NCI-H510A treated with DMSO at 0.1 percent for 48 hours (cell line): ENCODE measurements at regions not wholly inside any gene's neighbourhood (a gene's known extent, or its start where the extent isn't known, plus 50 kb on each side); places are given as distances from the start of the nearest gene placed in this dataset.

Experiments used
- DNase-seq: peaks from one replicate; lab custom pipeline; 2025; lab: John Stamatoyannopoulos, UW

DNA sequence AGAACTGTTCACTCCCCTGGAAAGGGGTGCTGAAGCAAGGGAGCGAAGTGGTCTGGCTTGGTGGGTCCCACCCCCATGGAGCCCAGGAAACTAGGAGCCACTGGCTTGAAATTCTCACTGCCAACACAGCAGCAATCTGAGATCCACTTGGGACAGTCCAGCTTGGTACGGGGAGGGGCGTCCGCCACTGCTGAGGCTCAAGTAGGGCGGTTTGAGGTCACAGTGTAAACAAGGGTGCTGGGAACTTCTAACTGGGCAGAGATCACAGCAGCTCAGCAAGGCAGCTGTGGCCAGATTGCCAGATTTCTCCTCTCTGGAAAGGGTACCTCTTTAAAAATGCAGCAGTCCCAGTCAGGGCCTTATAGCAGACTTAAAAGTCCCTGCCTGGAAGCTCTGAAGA, 53.9 kb upstream of the GALNTL6 start:
- DNase-seq, result peak; percentile 36

DNA sequence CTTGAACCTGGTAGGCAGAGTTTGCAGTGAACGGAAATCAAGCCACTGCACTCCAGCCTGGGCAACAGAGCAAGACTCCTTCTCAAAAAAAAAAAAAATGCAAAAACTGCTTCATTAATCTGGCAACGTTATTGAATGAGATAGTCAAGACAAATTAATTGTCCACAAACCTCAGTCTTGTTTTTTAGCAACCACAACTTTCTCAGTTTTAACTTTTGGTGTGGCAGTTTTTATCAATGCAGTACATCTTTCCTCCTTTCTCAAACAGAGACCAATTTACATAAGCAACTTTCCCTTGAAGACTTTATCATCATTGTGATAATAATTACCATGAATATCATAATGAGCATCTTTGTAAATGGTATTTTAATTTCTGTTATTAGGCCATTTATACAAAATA, 61.7 kb upstream of the GALNTL6 start:
- DNase-seq, result no peak

DNA sequence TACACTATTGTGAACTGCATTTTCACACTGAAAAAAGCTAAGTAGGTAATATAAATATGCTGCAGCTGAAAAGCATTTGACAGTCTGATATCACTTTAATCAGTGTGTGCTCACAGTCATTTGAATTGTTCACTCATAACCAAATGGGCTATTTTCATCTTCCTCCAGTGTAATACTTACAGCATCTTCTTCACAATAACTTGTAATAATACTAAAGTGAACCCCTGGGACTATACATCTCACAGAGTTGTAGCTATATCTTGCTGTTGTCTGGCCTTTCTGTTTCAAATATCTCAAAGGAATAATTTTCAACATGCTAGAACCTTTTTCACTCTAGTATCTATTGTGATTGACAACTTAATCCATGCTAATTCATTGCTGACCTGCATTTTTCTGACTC, 66.8 kb upstream of the GALNTL6 start:
- DNase-seq, result no peak

DNA sequence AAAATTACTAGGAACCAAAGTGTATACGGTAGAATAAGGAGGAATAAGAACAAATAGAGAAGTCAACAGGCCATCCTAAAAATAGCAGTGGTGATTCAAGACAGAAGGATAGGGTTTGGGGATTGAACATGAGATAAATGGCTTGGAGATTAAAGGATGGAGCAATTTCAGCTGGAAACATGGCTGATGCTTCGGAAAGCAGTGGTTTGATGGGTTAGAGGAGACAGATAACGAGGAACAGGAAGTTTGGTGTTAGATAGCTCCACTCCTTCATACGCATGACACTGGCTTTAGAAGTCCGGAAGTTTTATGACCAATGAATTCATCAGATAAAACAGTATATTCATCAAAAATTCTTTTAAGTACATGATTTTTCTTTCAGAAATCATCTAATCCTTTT, 70.8 kb upstream of the GALNTL6 start:
- no peak for DNase-seq

DNA sequence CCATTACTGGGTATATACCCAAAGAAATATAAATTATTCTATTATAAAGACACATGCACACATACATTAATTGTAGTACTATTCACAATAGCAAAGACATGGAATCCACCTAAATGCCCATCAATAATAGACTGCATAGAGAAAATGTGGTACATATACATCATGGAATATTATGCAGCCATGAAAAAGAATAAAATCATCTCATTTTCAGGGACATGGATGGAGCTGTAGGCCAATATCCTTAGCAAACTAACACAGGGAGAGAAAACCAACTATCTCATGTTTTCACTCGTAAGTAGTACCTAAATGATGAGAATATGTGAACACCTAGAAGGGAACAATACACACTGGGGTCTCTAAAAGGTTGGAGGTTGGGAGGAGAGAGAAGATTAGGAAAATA, 86.0 kb upstream of the GALNTL6 start:
- DNase-seq, result no peak

DNA sequence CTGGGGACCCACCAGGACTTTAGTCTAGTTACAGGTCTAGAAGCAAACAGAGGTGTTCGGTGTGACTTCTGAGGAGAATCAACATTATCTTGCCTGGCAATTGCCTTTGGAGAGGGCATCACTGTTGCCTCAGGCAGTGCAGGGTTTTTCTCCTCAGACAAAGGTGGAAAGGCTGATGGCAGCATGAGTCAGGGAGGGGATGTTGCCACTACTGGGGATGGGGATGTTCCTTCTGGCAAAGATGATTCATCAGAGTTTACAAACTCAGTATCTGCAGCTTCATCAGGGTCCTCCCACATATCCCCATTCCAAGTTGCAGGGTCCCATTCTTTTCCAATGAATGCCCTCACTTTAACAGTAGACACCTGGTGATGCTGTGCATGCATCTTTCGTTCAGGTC, 91.3 kb upstream of the GALNTL6 start:
- DNase-seq, result no peak

DNA sequence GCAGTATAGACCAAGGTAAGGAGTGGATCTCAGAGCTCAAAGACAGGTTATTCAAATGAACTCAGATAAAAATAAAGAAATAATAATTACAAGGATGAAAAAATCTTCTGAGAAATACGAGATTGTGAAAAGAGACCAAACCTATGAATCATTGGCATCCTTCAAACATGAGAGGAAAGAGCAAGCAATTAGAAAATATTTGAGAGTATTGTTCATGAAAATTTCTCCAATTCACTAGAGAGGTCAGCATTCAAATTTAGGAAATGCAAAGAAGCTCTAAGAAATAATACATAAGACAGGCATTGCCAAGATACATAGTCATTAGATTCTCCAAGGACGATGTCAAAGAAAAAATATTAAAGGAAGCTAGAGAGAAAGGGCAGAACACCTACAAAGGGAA, 93.5 kb upstream of the GALNTL6 start:
- no peak for DNase-seq

DNA sequence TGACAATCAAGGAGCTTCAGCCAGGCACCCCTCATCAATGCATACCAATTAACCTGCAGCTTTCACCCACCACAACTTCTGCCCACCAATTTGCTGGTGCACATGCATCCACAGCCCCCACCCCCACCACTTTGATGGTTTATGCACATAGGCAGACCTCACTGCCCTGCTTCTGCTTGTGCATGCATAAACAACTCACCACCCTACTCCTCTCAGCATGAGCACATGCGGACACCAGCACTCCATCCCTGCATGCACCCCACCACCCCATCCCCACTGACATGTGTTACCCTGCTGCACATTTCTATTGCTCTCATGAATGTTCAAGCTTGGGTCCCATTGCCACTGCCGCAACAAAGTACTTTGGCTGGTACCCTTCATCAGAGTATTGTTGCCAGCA, 94.5 kb upstream of the GALNTL6 start:
- no peak for DNase-seq

DNA sequence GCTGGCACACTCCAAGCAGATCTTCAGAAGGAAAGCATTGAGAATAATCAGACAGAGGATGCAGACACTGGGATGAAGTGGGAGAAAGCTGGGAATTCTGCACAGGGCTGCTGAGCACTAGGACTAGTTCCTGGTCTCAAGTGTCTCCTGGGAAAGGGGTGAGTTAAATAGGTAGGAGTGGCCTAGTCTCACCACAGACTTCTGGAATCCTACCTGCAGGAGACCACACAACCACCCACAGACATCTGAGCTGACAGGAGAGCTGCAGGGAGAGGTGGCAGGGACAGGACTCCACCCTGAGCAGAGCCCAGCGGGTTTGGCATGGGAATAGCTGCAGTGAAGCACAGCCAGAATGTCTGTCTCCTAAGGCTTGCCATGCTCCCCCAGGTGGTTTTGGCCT, 95.1 kb upstream of the GALNTL6 start:
- DNase-seq, result no peak

DNA sequence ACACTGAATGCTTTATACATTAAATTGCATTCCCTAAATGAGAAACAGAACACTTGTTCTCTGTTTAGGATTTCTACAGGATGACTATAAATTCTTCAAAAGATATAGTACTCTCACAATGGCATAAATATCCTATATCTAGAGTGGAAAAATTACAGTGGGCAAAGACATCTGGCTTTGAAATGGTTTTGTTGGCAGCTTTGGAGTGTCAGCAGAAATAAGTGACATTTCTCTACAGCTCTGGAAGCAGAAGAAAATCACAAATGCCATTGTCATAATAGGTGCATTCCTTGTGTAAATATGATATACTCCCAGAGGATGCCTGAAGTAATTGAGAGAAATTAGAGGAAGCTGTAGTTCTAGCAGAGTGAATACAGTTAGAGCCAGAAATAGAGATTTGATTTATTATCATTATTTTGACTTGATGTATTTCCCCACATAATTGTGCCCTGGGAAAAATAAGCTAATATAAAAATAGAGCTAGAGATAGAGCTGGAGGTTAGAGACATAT, 95.9 kb upstream of the GALNTL6 start:
- DNase-seq, result no peak

DNA sequence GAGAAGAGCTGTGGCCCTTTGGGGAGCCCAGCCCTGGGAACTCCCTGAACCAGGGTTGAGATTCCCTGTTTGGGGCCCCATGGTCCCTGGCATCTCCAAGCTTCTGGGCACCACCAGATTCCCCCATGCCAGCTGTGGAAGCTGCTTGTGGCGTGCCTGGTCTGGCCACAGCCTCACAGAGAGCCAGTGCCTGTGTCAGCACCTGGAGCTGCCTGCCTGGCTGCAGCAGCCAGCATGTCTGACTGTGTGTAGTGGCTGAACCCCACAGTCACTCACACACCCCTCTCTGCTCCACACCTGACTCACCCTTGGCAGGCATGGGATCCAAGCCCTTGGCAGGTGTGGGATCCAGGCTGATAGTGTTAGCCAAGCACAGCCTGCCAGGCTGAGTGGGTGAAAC, 97.2 kb upstream of the GALNTL6 start:
- no peak for DNase-seq

DNA sequence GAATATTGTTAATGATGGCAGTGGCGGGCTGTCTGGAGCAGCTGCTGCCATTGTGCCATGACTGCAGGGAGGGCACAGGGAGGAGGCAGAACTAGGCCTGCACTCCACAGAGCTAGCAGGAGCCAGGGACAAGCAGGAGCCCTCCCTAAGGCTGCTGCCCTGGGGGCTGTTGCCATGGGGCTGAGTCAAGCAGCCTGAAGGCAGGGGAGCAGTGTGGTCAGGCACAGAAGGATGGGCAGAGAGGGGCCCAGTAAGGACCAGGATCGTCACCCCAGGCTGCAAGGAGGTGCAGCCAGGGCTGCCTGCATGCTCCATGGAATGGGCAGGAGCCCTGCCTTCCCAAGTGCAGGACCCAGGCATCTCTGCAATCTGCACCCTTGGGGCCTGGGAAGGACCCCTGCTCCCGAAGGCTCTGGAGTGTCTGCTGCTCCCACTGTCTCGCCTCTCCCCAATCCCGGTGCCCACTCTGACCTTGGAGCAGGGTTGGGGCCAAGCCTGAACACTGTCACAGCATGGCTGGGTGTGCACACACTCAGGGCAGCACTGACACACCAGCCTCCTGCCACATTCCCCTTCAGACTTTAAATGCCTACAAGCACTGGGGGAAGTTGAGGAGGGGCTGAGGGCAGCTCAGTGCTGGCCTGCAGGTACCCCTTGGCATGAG, 98.3 kb upstream of the GALNTL6 start:
- no peak for DNase-seq

DNA sequence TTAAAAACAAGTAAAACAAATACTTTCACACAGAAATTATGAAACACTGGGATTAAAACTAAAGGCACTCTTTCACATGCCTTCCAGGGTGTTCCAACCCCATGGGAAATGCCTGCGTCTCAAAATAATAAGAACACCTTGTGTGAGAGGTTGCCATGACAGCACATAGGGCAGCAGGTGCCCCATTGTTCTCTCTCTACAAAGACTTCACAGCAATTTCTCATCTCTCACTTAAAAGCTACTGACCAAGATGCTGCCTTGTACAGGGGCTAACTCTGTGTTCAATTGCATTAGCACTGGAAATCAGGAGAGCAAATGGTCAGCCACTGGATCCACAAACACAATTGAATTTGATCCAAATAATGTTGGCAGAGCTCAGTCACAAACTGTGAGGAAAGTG, 102.5 kb upstream of the GALNTL6 start:
- DNase-seq, result peak; percentile 8

DNA sequence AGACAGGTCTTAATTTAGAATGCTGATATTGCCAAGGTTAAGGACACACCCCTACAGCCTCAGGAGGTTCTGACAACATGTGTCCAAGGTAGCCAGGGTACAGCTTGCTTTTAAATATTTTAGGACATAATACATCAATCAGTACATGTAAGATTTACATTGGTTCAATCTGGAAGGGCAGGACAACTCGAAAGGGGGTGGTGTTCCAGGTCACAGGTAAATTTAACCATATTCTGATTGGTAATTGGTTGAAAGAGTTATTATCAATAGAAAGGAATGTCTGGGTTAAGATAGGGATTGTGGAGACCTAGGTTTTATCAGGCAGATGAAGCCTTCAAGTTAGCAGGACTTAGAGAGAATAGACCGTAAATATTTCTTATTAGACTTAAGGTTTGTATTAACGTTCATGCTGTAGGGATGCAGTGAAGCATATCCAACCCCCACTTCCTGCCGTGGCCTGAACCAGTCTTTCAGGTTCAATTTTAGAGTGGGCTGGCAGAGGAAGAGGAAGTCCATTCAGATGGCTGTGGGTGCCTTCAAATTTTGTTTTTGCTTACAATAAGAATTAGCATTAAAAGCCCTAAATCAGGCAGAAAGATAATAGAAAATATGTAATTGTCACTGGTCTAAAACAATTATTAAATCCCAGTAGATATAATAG, 136.5 kb upstream of the GALNTL6 start:
- peak; percentile 17 for DNase-seq

DNA sequence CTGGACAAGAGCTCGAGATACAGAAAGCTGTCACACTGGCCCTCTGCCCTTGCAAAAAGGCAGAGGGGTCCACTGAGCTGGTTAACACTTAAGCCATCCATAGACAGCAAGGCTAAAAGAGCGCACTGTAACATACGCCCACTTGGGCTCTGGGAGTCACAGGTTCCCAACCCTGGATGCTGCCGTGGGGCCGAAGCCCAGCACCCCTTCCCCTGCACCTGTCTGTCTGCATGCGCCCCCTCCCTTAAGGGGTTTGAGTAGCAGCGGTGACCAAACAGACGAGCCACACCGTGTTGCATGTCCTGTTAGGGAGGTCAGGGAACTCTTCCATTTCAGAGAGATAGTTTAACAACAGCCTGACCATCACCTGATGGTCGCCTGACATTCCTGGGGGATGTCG, 138.4 kb upstream of the GALNTL6 start:
- DNase-seq, result no peak

DNA sequence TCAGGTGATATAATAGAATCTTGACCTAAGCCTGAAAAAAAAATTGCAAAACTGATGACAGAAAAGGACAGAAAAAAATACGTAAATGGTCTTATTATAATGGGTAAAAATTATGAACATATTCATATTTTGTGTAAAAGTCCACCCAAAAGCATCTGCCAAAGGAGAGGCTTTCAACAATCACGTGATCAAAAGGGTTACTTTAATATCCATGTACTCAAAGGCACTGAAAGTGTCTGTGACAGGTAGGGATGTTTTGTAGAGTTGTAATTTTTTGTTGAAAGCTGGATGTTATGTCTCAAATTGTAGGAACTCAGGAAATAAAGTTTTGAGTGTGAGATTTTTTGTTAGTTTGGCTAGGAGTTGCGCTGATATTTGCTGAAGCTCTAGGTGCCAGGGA, 144.8 kb upstream of the GALNTL6 start:
- DNase-seq, result no peak

DNA sequence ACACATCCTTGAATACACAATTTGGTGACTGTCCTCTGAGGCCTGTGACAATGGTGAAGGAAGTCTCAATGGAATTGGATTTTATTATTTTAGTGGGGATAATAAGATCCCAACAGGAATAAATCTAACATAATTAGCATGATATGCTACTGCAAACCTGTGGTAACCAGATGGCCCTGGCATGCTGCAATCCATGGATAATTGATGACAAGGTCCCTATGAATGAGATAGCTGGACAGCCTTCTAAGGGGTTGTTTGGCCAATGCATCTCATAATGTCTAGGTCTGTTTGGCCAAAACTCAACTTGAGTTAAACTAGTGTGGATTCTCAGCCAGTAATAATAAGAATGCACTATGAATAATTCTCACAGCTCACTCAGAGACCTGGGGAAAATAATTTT, 145.3 kb upstream of the GALNTL6 start:
- no peak for DNase-seq

DNA sequence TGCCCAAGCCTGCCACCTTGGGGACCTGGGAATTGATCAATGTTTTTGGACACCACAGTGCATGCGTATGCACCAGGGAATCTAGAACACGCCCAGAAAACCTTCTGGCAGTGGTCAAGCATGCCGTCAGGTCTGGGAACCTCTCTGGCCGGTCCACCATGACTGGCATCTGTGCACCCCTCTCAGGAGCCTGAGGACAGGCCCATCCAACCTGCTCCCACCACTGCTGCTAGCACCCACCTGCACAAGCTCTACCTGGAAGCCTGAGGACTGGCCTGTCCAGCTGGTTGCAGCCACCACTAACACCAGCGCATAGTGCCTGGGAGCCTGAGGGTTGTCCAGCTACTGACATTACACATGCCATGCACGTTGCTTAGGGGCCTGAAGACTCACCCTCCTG, 162.1 kb upstream of the GALNTL6 start:
- DNase-seq, result no peak

DNA sequence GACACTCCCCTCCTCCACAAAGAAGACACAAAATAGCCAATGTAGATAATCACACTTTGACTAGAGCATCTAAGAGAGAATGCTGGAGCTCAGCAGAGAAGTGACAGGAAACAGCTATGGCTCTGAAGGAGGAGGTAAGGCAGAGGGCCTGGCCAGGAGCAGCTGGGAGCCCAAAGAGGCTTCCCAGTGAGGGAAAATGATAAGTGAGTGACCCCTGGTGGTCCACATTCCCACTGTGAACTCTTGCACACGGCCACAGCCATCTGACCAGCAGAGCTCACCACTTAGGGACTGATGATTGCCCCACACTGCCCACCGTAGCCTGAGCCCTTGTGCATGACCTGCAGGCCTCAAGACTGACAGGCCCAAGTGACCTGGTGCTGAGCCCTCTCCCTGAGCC, 162.7 kb upstream of the GALNTL6 start:
- DNase-seq, result no peak

DNA sequence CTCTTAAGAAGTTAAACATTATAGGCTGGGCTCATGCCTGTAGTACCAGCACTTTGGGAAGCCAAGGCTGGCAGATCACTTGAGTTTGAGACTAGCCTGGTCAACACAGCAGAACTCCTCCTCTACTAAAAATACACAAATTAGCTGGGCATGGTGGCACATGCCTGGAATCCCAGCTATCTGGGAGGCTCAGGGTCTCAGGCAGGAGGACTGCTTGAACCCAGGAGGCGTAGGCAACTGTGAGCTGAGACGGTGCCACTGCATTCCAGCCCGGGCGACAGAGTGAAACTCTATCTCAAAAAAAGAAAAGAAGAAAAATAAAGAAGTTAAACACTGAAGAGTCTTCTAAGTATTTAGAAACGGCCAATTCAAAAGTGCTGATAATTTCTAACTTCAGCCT, 164.3 kb upstream of the GALNTL6 start:
- no peak for DNase-seq

DNA sequence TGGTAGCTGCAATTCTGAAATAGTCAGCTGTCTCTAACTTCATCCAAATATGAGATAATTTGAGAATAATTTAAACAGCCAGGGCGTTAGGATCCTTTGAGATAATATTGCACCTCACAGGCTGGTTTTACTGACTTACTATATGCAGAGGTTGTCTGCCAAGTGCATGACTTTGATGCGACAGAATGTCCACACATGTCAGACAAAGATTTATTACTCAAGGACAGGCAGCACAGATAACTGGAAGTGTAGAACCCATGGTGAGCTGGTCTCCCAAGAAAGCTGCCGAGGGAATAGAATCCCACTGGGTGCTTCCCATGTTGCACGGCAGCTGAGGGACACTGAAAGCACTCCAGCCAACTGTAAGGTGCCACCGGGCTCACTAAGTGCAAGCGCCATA, 166.2 kb upstream of the GALNTL6 start:
- DNase-seq, result no peak

DNA sequence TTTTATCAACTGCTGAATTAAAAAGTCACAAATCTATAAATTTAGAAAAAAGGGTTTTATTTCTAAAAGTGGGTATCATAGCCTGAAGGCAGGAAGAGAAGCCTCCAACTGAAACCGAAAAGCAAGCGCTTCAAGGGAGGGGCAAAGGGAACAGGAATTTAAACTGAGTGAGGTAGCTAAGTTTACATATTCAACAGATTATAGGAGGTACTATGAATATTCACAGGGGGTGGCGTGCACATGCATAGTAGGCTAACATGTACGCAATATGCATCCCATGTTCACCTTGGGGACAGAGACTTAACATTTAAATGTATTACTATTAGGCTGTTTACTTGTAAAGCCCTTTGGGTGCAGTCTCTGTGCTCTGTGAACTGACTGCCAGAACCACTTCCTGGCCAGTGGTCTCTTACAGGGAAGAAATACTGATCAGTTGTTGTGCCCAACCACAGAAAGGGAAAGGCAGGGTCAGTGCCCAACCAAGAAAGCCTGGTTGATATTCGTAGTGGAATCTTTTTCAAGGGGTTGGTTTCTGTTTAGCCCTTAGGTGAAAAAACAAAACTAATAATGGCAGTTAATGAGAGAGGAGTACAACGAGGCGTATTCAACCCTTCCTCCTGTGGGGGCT, 168.7 kb upstream of the GALNTL6 start:
- DNase-seq, result no peak

DNA sequence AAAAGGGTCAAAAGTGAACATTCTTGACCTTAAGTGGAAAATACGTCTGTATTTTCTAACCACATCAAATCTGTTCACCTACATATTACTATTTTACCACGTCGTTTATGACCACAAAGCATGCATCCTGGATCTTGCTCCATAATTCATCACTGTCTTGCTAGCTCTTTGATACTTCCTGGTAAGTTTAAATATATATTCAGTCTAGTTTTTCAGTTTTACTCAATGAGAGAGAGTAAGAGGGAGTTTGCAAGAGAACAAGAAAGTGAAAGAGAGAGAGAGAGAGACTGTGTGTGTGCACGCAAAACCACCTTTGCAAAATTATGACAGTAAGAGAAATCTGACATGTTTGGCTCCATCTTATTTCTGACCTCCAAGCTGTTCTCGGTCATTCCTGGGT, 173.7 kb upstream of the GALNTL6 start:
- no peak for DNase-seq

DNA sequence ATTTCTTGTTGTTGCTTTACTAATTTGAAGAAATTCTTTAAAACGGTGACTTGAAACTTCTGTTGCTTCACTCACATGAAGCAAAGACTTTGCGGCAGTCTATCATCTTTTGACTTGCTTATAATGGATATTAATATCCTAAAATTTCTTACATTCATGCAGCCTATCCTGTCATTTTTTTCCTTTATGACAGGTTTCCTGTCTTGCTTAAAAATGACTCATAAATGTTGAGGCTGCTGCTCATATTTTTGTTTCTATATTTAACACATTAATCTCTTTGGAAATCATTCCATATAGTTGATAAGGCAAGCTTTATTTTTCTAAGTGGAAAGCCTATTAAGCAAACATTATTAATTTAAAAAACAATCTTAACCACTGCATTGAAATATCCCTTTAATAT, 176.6 kb upstream of the GALNTL6 start:
- DNase-seq, result no peak
